Osteoblast (primary cell): ENCODE measurements at regions not wholly inside any gene's neighbourhood (a gene's known extent, or its start where the extent isn't known, plus 50 kb on each side); places are given as distances from the start of the nearest gene placed in this dataset.

ENCODE experiments used
- DNase-seq: peaks from one replicate; pipeline ENCODE4 v3.0.0; 2011; ENCODE audit warnings: low spot score, mixed read lengths; ENCODE audit not compliant: insufficient read length; ENCODE audit errors: missing footprints
- H2AFZ ChIP-seq: 2 replicates; pipeline ENCODE4 v1.6.0; 2011; ENCODE audit warnings: mild to moderate bottlenecking, low read length
- H3K27ac ChIP-seq: 2 replicates; pipeline ENCODE4 v1.5.1; 2011; ENCODE audit warnings: mild to moderate bottlenecking, low read depth, low read length, moderate library complexity
- H3K27me3 ChIP-seq: 2 replicates; pipeline ENCODE4 v1.6.0; 2012; ENCODE audit warnings: mild to moderate bottlenecking, control low read depth, inconsistent platforms, low read length, moderate library complexity; ENCODE audit not compliant: insufficient read depth
- H3K36me3 ChIP-seq: 2 replicates; pipeline ENCODE4 v1.5.1; 2011; ENCODE audit warnings: mild to moderate bottlenecking, low read length, control low read depth, moderate library complexity; ENCODE audit not compliant: insufficient read depth
- H3K4me1 ChIP-seq: 2 replicates; pipeline ENCODE4 v1.5.1; 2011; ENCODE audit warnings: mild to moderate bottlenecking, low read length, control low read depth, moderate library complexity; ENCODE audit not compliant: insufficient read depth
- H3K4me2 ChIP-seq: 2 replicates; pipeline ENCODE4 v1.6.0; 2011; ENCODE audit warnings: mild to moderate bottlenecking, low read length; ENCODE audit not compliant: insufficient read depth
- H3K4me3 ChIP-seq: fragments of 200-600 bp; sonication (generic); 3 replicates; pipeline ENCODE4 v1.5.1; 2012; ENCODE audit warnings: mild to moderate bottlenecking, low read length, inconsistent platforms; ENCODE audit not compliant: insufficient read depth
- H3K79me2 ChIP-seq: 2 replicates; pipeline ENCODE4 v1.6.0; 2012; ENCODE audit warnings: mild to moderate bottlenecking, low read length, control low read depth, inconsistent platforms; ENCODE audit not compliant: insufficient read depth
- H3K9me3 ChIP-seq: 2 replicates; pipeline ENCODE4 v1.5.1; 2011; ENCODE audit warnings: low read depth, low read length, control low read depth
- H4K20me1 ChIP-seq: 2 replicates; pipeline ENCODE4 v1.6.0; 2012; ENCODE audit warnings: mild to moderate bottlenecking, low read length, control low read depth; ENCODE audit not compliant: insufficient read depth
- TF ChIP-seq, protein P1 (sequence below): IDR thresholded peaks from 2 replicates; pipeline ENCODE4 v1.5.1; 2011; ENCODE audit warnings: mild to moderate bottlenecking, low read depth, low read length, moderate library complexity; ENCODE audit errors: extremely low read depth

DNA sequence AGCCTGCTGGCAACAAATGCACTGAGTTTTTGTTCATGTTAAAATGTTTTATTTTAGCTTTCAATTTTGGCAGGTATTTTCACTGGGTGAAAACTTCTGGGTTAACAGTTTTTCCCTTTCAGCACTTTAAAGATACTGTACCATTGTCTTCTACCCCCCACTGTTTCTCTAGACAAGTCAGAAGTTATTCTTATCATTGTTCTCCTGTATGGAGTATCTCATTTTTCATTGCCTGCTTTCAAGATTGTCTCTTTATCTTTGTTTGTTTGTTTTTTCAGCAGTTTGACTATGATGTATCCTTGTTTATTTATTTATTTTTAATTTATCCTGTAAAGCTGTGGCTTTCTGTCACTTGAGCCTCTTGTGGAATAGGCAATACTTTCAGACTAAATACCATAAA lies 277.0 kb downstream of the ICOS start:
- no peak overlapping the region for H2AFZ ChIP-seq
- no peak for DNase-seq
- no peaks in the 10 kb centered on the region for H3K36me3 ChIP-seq
- H4K20me1 ChIP-seq: no peaks in the 10 kb centered on the region
- H3K27ac ChIP-seq: no peak overlapping the region
- no peaks in the 10 kb centered on the region for H3K9me3 ChIP-seq
- H3K4me2 ChIP-seq: no peak overlapping the region
- TF ChIP-seq, protein P1, sequence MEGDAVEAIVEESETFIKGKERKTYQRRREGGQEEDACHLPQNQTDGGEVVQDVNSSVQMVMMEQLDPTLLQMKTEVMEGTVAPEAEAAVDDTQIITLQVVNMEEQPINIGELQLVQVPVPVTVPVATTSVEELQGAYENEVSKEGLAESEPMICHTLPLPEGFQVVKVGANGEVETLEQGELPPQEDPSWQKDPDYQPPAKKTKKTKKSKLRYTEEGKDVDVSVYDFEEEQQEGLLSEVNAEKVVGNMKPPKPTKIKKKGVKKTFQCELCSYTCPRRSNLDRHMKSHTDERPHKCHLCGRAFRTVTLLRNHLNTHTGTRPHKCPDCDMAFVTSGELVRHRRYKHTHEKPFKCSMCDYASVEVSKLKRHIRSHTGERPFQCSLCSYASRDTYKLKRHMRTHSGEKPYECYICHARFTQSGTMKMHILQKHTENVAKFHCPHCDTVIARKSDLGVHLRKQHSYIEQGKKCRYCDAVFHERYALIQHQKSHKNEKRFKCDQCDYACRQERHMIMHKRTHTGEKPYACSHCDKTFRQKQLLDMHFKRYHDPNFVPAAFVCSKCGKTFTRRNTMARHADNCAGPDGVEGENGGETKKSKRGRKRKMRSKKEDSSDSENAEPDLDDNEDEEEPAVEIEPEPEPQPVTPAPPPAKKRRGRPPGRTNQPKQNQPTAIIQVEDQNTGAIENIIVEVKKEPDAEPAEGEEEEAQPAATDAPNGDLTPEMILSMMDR: no peak
- H3K27me3 ChIP-seq: no peaks in the 10 kb centered on the region
- no peaks in the 10 kb centered on the region for H3K4me1 ChIP-seq
- H3K4me3 ChIP-seq: no peak overlapping the region
- H3K79me2 ChIP-seq: no peaks in the 10 kb centered on the region

- Histone ChIP-seq H3K79me2 (no peaks in the 10 kb centered on the region), H2AFZ (no peak overlapping the region), H3K36me3 (no peaks in the 10 kb centered on the region), H3K27me3 (no peaks in the 10 kb centered on the region), H4K20me1 (no peaks in the 10 kb centered on the region), H3K4me1 (no peaks in the 10 kb centered on the region), H3K4me3 (no peak overlapping the region), H3K4me2 (no peak overlapping the region), H3K27ac (no peak overlapping the region), H3K9me3 (no peaks in the 10 kb centered on the region)
- no peak for DNase-seq
- TF ChIP-seq, protein P1: no peak
Observed at GRCh38 chr2:204218040-204218439, 281.5 kb downstream of the ICOS start.

DNA sequence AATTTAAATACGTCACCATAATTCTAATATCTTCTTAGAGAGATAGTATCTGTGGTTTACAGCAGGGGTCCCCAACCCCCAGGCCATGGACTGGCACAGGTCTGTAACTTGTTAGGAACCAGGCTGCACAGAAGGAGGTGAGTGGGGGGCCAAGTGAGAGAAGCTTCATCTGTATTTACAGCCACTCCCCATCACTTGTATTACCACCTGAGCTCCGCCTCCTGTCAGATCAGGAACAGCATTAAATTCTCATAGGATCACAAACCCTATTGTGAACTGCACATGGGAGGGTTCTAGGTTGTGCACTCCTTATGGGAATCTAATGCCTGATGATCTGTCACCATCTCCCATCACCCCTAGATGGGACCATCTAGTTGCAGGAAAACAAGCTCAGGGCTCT lies 282.6 kb downstream of the ICOS start:
- Histone ChIP-seq H4K20me1 (no peaks in the 10 kb centered on the region), H3K36me3 (no peaks in the 10 kb centered on the region), H3K4me1 (no peaks in the 10 kb centered on the region), H3K79me2 (no peaks in the 10 kb centered on the region), H3K27me3 (no peaks in the 10 kb centered on the region), H2AFZ (no peak overlapping the region), H3K9me3 (no peaks in the 10 kb centered on the region), H3K4me3 (no peak overlapping the region), H3K27ac (no peak overlapping the region), H3K4me2 (no peak overlapping the region)
- DNase-seq: no peak
- TF ChIP-seq, protein P1: no peak

- Histone ChIP-seq H3K4me3 (no peak overlapping the region), H3K36me3 (no peaks in the 10 kb centered on the region), H3K4me2 (no peak overlapping the region), H3K27ac (no peak overlapping the region), H3K79me2 (no peaks in the 10 kb centered on the region), H3K9me3 (no peaks in the 10 kb centered on the region), H2AFZ (no peak overlapping the region), H3K27me3 (no peaks in the 10 kb centered on the region), H4K20me1 (no peaks in the 10 kb centered on the region), H3K4me1 (no peaks in the 10 kb centered on the region)
- DNase-seq: no peak
- TF ChIP-seq, protein P1: no peak
Observed at GRCh38 chr2:204220896-204221295, 284.3 kb downstream of the ICOS start.
